Thyroid gland (tissue), 4 donors: ENCODE measurements at regions not wholly inside any gene's neighbourhood (a gene's known extent, or its start where the extent isn't known, plus 50 kb on each side); places are given as distances from the start of the nearest gene placed in this dataset.

Source experiments
- DNase-seq, 2 donors: peaks; one replicate each; pipeline ENCODE4 v3.0.0-alpha.2; 2019
- H3K27ac ChIP-seq, 3 donors: fragments of 200-600 bp; sonication (generic); 1 replicate in 2 of 3; 2 replicates in 1 of 3; pipeline ENCODE4 v1.5.1; 2016 to 2019; ENCODE audit warnings: mild to moderate bottlenecking in 1 of 3, moderate library complexity in 1 of 3
- H3K27me3 ChIP-seq: fragments of 200-600 bp; sonication (generic); one replicate; pipeline ENCODE4 v1.5.1; 2019
- H3K36me3 ChIP-seq, 2 donors: fragments of 200-600 bp; sonication (generic); one replicate each; pipeline ENCODE4 v1.5.1; 2016 to 2019
- H3K4me1 ChIP-seq, 2 donors: fragments of 200-600 bp; sonication (generic); one replicate each; pipeline ENCODE4 v1.5.1; 2017 to 2019
- H3K4me3 ChIP-seq, 3 donors: fragments of 200-600 bp; sonication (generic); replicated peaks in 1 of 3; 1 replicate in 2 of 3; 2 replicates in 1 of 3; pipeline ENCODE4 v1.5.1; 2016; ENCODE audit warnings: mild to moderate bottlenecking in 1 of 3
- H3K9me3 ChIP-seq: fragments of 200-600 bp; sonication (generic); one replicate; pipeline ENCODE4 v1.5.1; 2017
- CTCF ChIP-seq, 6 experiments: fragments of 200-600 bp in 3 of 6; fragments of 450-650 bp in 3 of 6; sonication (generic) in 3 of 6; IDR thresholded peaks; one replicate each; pipeline ENCODE4 v1.5.1; 2016 to 2019; ENCODE audit warnings: antibody characterized with exemption in 6 of 6, mild to moderate bottlenecking in 2 of 6, inconsistent platforms in 1 of 6, moderate library complexity in 1 of 6
- POLR2A ChIP-seq, 2 donors: fragments of 450-650 bp; IDR thresholded peaks; one replicate each; pipeline ENCODE4 v1.6.1; 2017; ENCODE audit warnings: antibody characterized with exemption in 2 of 2, mild to moderate bottlenecking in 2 of 2, moderate library complexity in 1 of 2
- WGBS, 2 donors: methylation state at CpG; one replicate each; pipeline ENCODE4 v1.1.5; 2017; 5-methylcytosine and 5-hydroxymethylcytosine counted together
- intact Hi-C: fragments of 100-400 bp; cut with DNase I; formaldehyde crosslinking; loops from one replicate; pipeline ENCODE4 v1.15.1; 2023

- WGBS, 2 donors, result 94 to 97% methylated on average over 1 of the region's 1 CpG
- intact Hi-C loops, result no loop called here
- DNase-seq, result no peak
- Histone ChIP-seq H3K36me3 (no peaks in the 10 kb centered on the region), H3K27me3 (no peaks in the 10 kb centered on the region), H3K9me3 (no peaks in the 10 kb centered on the region), H3K4me1 (no peaks in the 10 kb centered on the region), H3K27ac (no peak overlapping the region), H3K4me3 (no peak overlapping the region)
- TF ChIP-seq POLR2A (IDR thresholded peaks at IDR 0.05) (no peak), CTCF (IDR thresholded peaks at IDR 0.05) (no peak)
Observed at GRCh38 chr6:113763311-113763766, 93.8 kb upstream of the MARCKS start.

GRCh38 chr6:113763876-113764275 lies 93.3 kb upstream of the MARCKS start:
- no peak for DNase-seq
- intact Hi-C loops, result no loop called here
- Histone ChIP-seq H3K27me3 (no peaks in the 10 kb centered on the region), H3K27ac (no peak overlapping the region), H3K4me1 (no peaks in the 10 kb centered on the region), H3K36me3 (no peaks in the 10 kb centered on the region), H3K9me3 (no peaks in the 10 kb centered on the region), H3K4me3 (no peak overlapping the region)
- 61 to 88% methylated on average over 2 of the region's 2 CpGs for WGBS, 2 donors
- TF ChIP-seq POLR2A (IDR thresholded peaks at IDR 0.05) (no peak), CTCF (IDR thresholded peaks at IDR 0.05) (no peak)

GRCh38 chr6:113765909-113766308 lies 91.2 kb upstream of the MARCKS start:
- TF ChIP-seq POLR2A (IDR thresholded peaks at IDR 0.05) (no peak), CTCF (IDR thresholded peaks at IDR 0.05) (no peak)
- Histone ChIP-seq H3K4me1 (no peaks in the 10 kb centered on the region), H3K27ac (no peak overlapping the region), H3K36me3 (no peaks in the 10 kb centered on the region), H3K27me3 (no peaks in the 10 kb centered on the region), H3K4me3 (no peak overlapping the region), H3K9me3 (no peaks in the 10 kb centered on the region)
- 88 to 94% methylated on average over 1 of the region's 1 CpG for WGBS, 2 donors
- DNase-seq, result no peak
- intact Hi-C loops, result no loop called here

- Histone ChIP-seq H3K27ac (no peak overlapping the region), H3K36me3 (no peaks in the 10 kb centered on the region)
- TF ChIP-seq CTCF (IDR thresholded peaks at IDR 0.05) (no peak), POLR2A (IDR thresholded peaks at IDR 0.05) (no peak)
Observed at GRCh38 chr6:113767985-113768384, 89.2 kb upstream of the MARCKS start.

GRCh38 chr6:113772961-113773360 lies 84.2 kb upstream of the MARCKS start:
- WGBS, 2 donors, result 90 to 93% methylated on average over 1 of the region's 1 CpG
- Histone ChIP-seq H3K4me1 (no peaks in the 10 kb centered on the region), H3K4me3 (no peak overlapping the region), H3K27me3 (no peaks in the 10 kb centered on the region), H3K27ac (no peak overlapping the region), H3K9me3 (no peaks in the 10 kb centered on the region), H3K36me3 (no peaks in the 10 kb centered on the region)
- no peak for DNase-seq
- intact Hi-C loops, result no loop called here
- TF ChIP-seq POLR2A (IDR thresholded peaks at IDR 0.05) (no peak), CTCF (IDR thresholded peaks at IDR 0.05) (no peak)

More at GRCh38 chr6:113767985-113768384, 89.2 kb upstream of the MARCKS start:
- Histone ChIP-seq H3K9me3 (no peaks in the 10 kb centered on the region), H3K27me3 (no peaks in the 10 kb centered on the region), H3K4me3 (no peak overlapping the region), H3K4me1 (no peaks in the 10 kb centered on the region)
- 93 to 97% methylated on average over 3 of the region's 3 CpGs for WGBS, 2 donors
- intact Hi-C loops, result no loop called here
- DNase-seq, result no peak
